ENCODE measurements at regions not wholly inside any gene's neighbourhood (a gene's known extent, or its start where the extent isn't known, plus 50 kb on each side); places are given as distances from the start of the nearest gene placed in this dataset.

GRCh38 chrX:131938749-131939148, 84.4 kb upstream of the STK26 start:
- TF ChIP-seq POLR2A (IDR thresholded peaks at IDR 0.05; ENCODE audit: insufficient read depth in 1 of 2, low read depth in 2 of 2, low read length in 2 of 2) (no peak), ARNT2 (CRISPR knock-in tag; IDR thresholded peaks at IDR 0.05; ENCODE audit: low read depth) (no peak), ZBTB7A (CRISPR knock-in tag; IDR thresholded peaks at IDR 0.05) (no peak), ZFX (CRISPR knock-in tag; IDR thresholded peaks at IDR 0.05; ENCODE audit: low read depth) (no peak), ZNF207 (IDR thresholded peaks at IDR 0.05; ENCODE audit: borderline replicate concordance) (no peak), SALL2 (CRISPR knock-in tag; IDR thresholded peaks at IDR 0.05) (no peak), NFE2L2 (IDR thresholded peaks at IDR 0.05; ENCODE audit: low read length) (no peak), FOXK1 (CRISPR knock-in tag; IDR thresholded peaks at IDR 0.05; ENCODE audit: borderline replicate concordance, low read depth) (no peak), PRDM15 (CRISPR knock-in tag; IDR thresholded peaks at IDR 0.05) (no peak), ZBTB26 (CRISPR knock-in tag; IDR thresholded peaks at IDR 0.05; ENCODE audit: borderline replicate concordance) (no peak), FOXA1 (IDR thresholded peaks at IDR 0.05) (no peak), FOXA1 (CRISPR knock-in tag; IDR thresholded peaks at IDR 0.05) (no peak), ZNF501 (CRISPR knock-in tag; IDR thresholded peaks at IDR 0.05) (no peak)
- TF ChIP-seq, protein P1, sequence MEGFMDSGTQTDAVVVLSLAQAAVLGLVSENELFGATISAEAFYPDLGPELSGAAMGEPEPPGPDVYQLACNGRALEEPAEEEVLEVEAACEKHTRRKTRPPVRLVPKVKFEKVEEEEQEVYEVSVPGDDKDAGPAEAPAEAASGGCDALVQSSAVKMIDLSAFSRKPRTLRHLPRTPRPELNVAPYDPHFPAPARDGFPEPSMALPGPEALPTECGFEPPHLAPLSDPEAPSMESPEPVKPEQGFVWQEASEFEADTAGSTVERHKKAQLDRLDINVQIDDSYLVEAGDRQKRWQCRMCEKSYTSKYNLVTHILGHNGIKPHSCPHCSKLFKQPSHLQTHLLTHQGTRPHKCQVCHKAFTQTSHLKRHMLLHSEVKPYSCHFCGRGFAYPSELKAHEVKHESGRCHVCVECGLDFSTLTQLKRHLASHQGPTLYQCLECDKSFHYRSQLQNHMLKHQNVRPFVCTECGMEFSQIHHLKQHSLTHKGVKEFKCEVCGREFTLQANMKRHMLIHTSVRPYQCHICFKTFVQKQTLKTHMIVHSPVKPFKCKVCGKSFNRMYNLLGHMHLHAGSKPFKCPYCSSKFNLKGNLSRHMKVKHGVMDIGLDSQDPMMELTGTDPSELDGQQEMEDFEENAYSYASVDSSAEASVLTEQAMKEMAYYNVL (CRISPR knock-in tag; IDR thresholded peaks at IDR 0.05; ENCODE audit: borderline replicate concordance), result no peak

All from HepG2 (cell line).